Common myeloid progenitor, CD34-positive (primary cell): ENCODE measurements at regions not wholly inside any gene's neighbourhood (a gene's known extent, or its start where the extent isn't known, plus 50 kb on each side); places are given as distances from the start of the nearest gene placed in this dataset.

ENCODE experiments used
- CTCF ChIA-PET: fragments of 350-600 bp; sonication (Branson Sonifier 250); formaldehyde crosslinking; loops from one replicate; lab custom pipeline; 2021; ENCODE audit warnings: antibody characterized with exemption; lab: Charles Lee
- POLR2A ChIA-PET: fragments of 350-600 bp; sonication (Branson Sonifier 250); formaldehyde crosslinking; loops from one replicate; lab custom pipeline; 2021; ENCODE audit warnings: antibody characterized with exemption; lab: Charles Lee
- DNase-seq, 3 donors: peaks; one replicate each; pipeline versions ENCODE4 v3.0.0 to v3.0.0-alpha.2; 2013
- H3K27ac ChIP-seq, 2 experiments: 1 replicate in 1 of 2; 2 replicates in 1 of 2; pipeline ENCODE4 v1.7.0; 2013; ENCODE audit warnings: inconsistent platforms in 2 of 2, low read length in 2 of 2, mild to moderate bottlenecking in 2 of 2, low read depth in 1 of 2, moderate library complexity in 1 of 2; ENCODE audit not compliant: severe bottlenecking in 2 of 2, insufficient read depth in 1 of 2, poor library complexity in 1 of 2
- H3K27me3 ChIP-seq, 5 experiments: replicated peaks in 2 of 5; 1 replicate in 3 of 5; 2 replicates in 2 of 5; pipeline versions ENCODE4 v1.6.1 to v1.7.0; 2013; ENCODE audit warnings: low read length in 4 of 5, mild to moderate bottlenecking in 2 of 5, moderate library complexity in 2 of 5, inconsistent platforms in 1 of 5; ENCODE audit not compliant: insufficient read depth in 5 of 5, control insufficient read depth in 4 of 5
- H3K36me3 ChIP-seq, 4 experiments: 1 replicate in 2 of 4; 2 replicates in 2 of 4; pipeline versions ENCODE4 v1.6.1 to v1.7.0; 2013; ENCODE audit warnings: low read length in 3 of 4, control low read depth in 1 of 4, mild to moderate bottlenecking in 1 of 4; ENCODE audit not compliant: control insufficient read depth in 4 of 4, insufficient read depth in 4 of 4
- H3K4me1 ChIP-seq, 4 experiments: 1 replicate in 3 of 4; 2 replicates in 1 of 4; pipeline versions ENCODE4 v1.6.1 to v1.7.1; 2013; ENCODE audit warnings: low read length in 3 of 4, mild to moderate bottlenecking in 3 of 4, control low read depth in 1 of 4, inconsistent platforms in 1 of 4, moderate library complexity in 1 of 4; ENCODE audit not compliant: control insufficient read depth in 4 of 4, insufficient read depth in 4 of 4; ENCODE audit errors: control extremely low read depth in 1 of 4
- H3K4me3 ChIP-seq, 7 experiments: 1 replicate in 4 of 7; 2 replicates in 3 of 7; pipeline versions ENCODE4 v1.5.1 to v1.7.0; 2013; ENCODE audit warnings: mild to moderate bottlenecking in 7 of 7, low read length in 6 of 7, moderate library complexity in 6 of 7, inconsistent platforms in 2 of 7, low read depth in 2 of 7, control low read depth in 1 of 7; ENCODE audit not compliant: insufficient read depth in 4 of 7, control insufficient read depth in 1 of 7; ENCODE audit errors: extremely low read depth in 1 of 7
- H3K9me3 ChIP-seq, 5 experiments: 1 replicate in 4 of 5; 2 replicates in 1 of 5; pipeline versions ENCODE4 v1.6.1 to v1.7.1; 2013; ENCODE audit warnings: low read length in 4 of 5, mild to moderate bottlenecking in 2 of 5, inconsistent platforms in 1 of 5, low read depth in 1 of 5, moderate library complexity in 1 of 5; ENCODE audit not compliant: control insufficient read depth in 4 of 5, insufficient read depth in 2 of 5; ENCODE audit errors: control extremely low read depth in 1 of 5
- WGBS: methylation state at CpG from one replicate; pipeline ENCODE4 v1.1.5; 2013; ENCODE audit not compliant: insufficient coverage; 5-methylcytosine and 5-hydroxymethylcytosine counted together

- no peak for DNase-seq
- WGBS = 88% methylated on average over 2 of the region's 4 CpGs
- CTCF ChIA-PET = no interaction called here
- Histone ChIP-seq H3K9me3 (peaks cover 0 to 3% (median 0%) of the 10 kb centered on the region in 5 experiments), H3K4me3 (no peak overlapping the region), H3K36me3 (no peaks in the 10 kb centered on the region), H3K4me1 (no peaks in the 10 kb centered on the region), H3K27me3 (no peaks in the 10 kb centered on the region), H3K27ac (no peak overlapping the region)
- POLR2A ChIA-PET = no interaction called here
Observed at GRCh38 chr2:150584081-150584480, 96.6 kb upstream of the RND3 start.

- no peak overlapping the region for H3K4me3 ChIP-seq
- H3K27ac ChIP-seq = no peak overlapping the region
- POLR2A ChIA-PET = no interaction called here
- no peaks in the 10 kb centered on the region for H3K36me3 ChIP-seq
- CTCF ChIA-PET = interaction anchor here (0.5 kb wide), 1 partner anchor 605 kb away, joined by 3 read pairs; no protein-coding TSS in a partner anchor
- H3K9me3 ChIP-seq = peaks cover 0 to 13% (median 7%) of the 10 kb centered on the region in 5 experiments
- no peaks in the 10 kb centered on the region for H3K27me3 ChIP-seq
- DNase-seq = no peak
- 100% methylated on average over 2 of the region's 5 CpGs for WGBS
- H3K4me1 ChIP-seq = no peaks in the 10 kb centered on the region
Observed at GRCh38 chr2:150581717-150582472, 94.4 kb upstream of the RND3 start.

- ChIA-PET POLR2A (interaction anchor here (0.6 kb wide), 1 partner anchor 39 kb away, joined by 3 read pairs; no protein-coding TSS in a partner anchor), CTCF (no interaction called here)
- H3K4me3 ChIP-seq = no peak overlapping the region
- H3K27me3 ChIP-seq = no peaks in the 10 kb centered on the region
- peaks cover 0 to 13% (median 7%) of the 10 kb centered on the region in 5 experiments for H3K9me3 ChIP-seq
- H3K36me3 ChIP-seq = no peaks in the 10 kb centered on the region
- H3K4me1 ChIP-seq = no peaks in the 10 kb centered on the region
- WGBS = 100% methylated on average over 2 of the region's 2 CpGs
- no peak overlapping the region for H3K27ac ChIP-seq
- DNase-seq = no peak
Observed at GRCh38 chr2:150578481-150578880, 91.0 kb upstream of the RND3 start.

DNA sequence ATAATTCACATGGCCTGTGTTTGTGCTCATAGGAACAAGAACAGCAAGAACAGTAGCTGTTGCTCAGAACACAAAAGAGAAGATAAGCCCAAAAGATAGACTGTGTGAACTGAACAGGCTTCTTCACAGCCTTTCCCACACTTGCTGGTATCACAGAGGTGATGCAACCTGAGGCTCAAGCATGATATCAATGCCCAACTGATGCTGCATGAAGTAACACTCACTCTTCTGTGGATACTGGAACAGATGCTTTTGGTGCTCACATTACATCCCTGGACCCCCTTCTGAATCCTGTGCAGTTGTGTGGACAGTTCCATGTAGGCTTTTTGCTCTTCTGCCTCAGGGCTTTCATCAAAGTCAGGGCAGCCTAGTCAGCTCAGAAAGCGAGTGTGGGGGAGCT is 88.4 kb upstream of the RND3 start:
- H3K4me3 ChIP-seq = no peak overlapping the region
- DNase-seq = no peak
- H3K27ac ChIP-seq = no peak overlapping the region
- ChIA-PET POLR2A (no interaction called here), CTCF (no interaction called here)
- peaks cover 0 to 13% (median 7%) of the 10 kb centered on the region in 5 experiments for H3K9me3 ChIP-seq
- H3K36me3 ChIP-seq = no peaks in the 10 kb centered on the region
- H3K4me1 ChIP-seq = no peaks in the 10 kb centered on the region
- H3K27me3 ChIP-seq = no peaks in the 10 kb centered on the region
- no CpG with 5 or more reads among the region's 1 CpG for WGBS

DNA sequence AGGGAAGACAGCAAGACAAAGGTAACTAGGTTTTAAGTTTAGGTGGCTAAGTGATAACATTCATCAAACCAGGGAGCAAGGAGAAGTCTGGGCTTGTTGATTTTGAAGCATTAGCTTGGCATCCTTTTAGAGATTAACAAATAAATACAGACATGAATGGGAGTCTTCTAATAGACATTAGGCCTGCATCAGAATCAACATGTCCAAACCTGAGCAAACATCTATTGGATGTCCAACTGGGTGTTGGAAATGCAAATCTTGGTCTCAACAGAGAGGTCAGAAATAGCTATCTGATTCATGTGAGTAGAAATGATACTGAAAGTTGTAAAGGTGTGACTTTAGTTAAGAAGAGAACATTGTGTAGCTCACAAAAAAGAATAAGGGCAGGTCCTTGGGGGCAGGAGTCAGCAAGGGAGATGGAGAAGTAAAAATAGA is 85.5 kb upstream of the RND3 start:
- Histone ChIP-seq H3K27ac (no peak overlapping the region), H3K4me3 (no peak overlapping the region), H3K27me3 (no peaks in the 10 kb centered on the region), H3K36me3 (no peaks in the 10 kb centered on the region), H3K4me1 (no peaks in the 10 kb centered on the region), H3K9me3 (peaks cover 0 to 4% (median 0%) of the 10 kb centered on the region in 5 experiments)
- ChIA-PET CTCF (no interaction called here), POLR2A (no interaction called here)
- no peak for DNase-seq

DNA sequence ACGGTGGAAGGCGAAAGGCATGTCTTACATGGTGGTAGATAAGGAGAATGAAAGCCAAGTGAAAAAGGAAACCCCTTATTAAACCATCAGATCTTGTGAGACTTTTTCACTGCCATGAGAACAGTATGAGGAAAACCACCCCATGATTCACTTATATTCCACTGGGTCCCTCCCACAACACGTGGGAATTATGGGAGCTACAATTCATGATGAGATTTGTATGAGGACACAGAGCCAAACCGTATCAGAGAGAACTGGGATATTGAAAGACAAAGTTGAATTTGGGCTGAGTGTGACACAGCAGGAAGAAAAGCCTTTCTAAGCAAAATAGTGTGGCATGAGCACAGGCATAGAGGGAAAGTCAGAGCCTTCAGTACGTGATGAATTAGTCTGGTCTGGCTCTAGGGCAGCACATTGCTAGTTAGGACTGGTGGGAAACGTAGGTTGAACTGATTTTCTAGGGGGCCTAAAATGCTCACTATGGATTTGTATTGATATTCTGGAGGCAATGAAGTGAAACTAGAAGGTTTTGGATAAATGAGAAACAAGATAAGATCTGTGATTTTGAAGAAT is 84.8 kb upstream of the RND3 start:
- POLR2A ChIA-PET = no interaction called here
- no peaks in the 10 kb centered on the region for H3K4me1 ChIP-seq
- H3K9me3 ChIP-seq = no peaks in the 10 kb centered on the region
- H3K4me3 ChIP-seq = no peak overlapping the region
- DNase-seq = no peak
- 75% methylated on average over 3 of the region's 6 CpGs for WGBS
- H3K27ac ChIP-seq = no peak overlapping the region
- H3K27me3 ChIP-seq = no peaks in the 10 kb centered on the region
- CTCF ChIA-PET = no interaction called here
- no peaks in the 10 kb centered on the region for H3K36me3 ChIP-seq

DNA sequence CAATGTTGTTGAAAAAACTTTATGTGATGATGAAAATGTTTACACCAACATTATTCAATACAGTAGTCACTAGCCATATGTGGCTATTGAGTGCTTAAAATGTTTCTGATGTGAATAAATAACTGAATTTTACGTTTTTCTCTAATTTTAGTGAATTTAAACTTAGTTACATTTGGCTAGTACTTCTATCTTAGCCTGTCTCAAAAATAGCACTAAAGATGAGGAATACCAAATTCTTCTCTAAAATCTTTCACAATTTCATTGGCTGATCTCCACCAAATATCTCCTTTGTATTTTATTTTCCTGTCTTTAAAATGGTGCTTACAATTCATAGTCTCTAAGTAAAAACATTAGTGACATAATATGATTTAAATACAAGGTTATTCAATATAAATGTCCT is 83.7 kb upstream of the RND3 start:
- H3K9me3 ChIP-seq = no peaks in the 10 kb centered on the region
- H3K4me1 ChIP-seq = no peaks in the 10 kb centered on the region
- POLR2A ChIA-PET = no interaction called here
- CTCF ChIA-PET = no interaction called here
- no peaks in the 10 kb centered on the region for H3K27me3 ChIP-seq
- WGBS = no CpG with 5 or more reads among the region's 1 CpG
- H3K27ac ChIP-seq = no peak overlapping the region
- no peaks in the 10 kb centered on the region for H3K36me3 ChIP-seq
- no peak overlapping the region for H3K4me3 ChIP-seq
- no peak for DNase-seq
